IMR-90 (cell line): ENCODE measurements at regions not wholly inside any gene's neighbourhood (a gene's known extent, or its start where the extent isn't known, plus 50 kb on each side); places are given as distances from the start of the nearest gene placed in this dataset.

Experiments
- ATAC-seq: fragments of 200-7000 bp; cut with Tn5 transposase; 2 replicates; pipeline ENCODE4 v1.9.1; 2020; ENCODE audit warnings: low read depth, mild to moderate bottlenecking, moderate library complexity
- BruUV-seq: library from RNA; stranded (reverse); fragments of 400-500 nt; replicated peaks from 2 replicates; lab custom pipeline; 2021; lab: Mats Ljungman, UMichigan
- CTCF ChIA-PET: fragments of 300-600 bp; formaldehyde crosslinking; extraction: SDS; loops from one replicate; lab custom pipeline; 2021; ENCODE audit warnings: antibody characterized with exemption; lab: Yijun Ruan, JAX
- POLR2A ChIA-PET: fragments of 300-600 bp; sonication (Branson Sonifier 250); formaldehyde crosslinking; loops from one replicate; lab custom pipeline; 2022; ENCODE audit warnings: antibody characterized with exemption; ENCODE audit not compliant: unreplicated experiment; lab: Charles Lee
- DNase-seq: peaks from one replicate; pipeline ENCODE4 v3.0.0; 2013
- H2AFZ ChIP-seq: replicated peaks from 2 replicates; pipeline ENCODE3; 2013; ENCODE audit warnings: low read length, mild to moderate bottlenecking; ENCODE audit not compliant: poor library complexity
- H2AK5ac ChIP-seq: 2 replicates; pipeline ENCODE4 v1.6.1; 2013; ENCODE audit warnings: low read depth, low read length, inconsistent platforms
- H2AK9ac ChIP-seq: replicated peaks from 2 replicates; pipeline ENCODE3; 2013; ENCODE audit warnings: mild to moderate bottlenecking, low read depth, low read length, moderate library complexity; ENCODE audit not compliant: poor library complexity
- H2BK120ac ChIP-seq: 2 replicates; pipeline ENCODE4 v1.6.1; 2013; ENCODE audit warnings: low read depth, low read length, inconsistent platforms
- H2BK15ac ChIP-seq: 3 replicates; pipeline ENCODE4 v1.6.1; 2013; ENCODE audit warnings: low read depth, low read length, inconsistent platforms
- H2BK20ac ChIP-seq: 2 replicates; pipeline ENCODE4 v1.6.1; 2013; ENCODE audit warnings: low read depth, mild to moderate bottlenecking, inconsistent platforms, low read length, moderate library complexity
- H2BK5ac ChIP-seq: 2 replicates; pipeline ENCODE4 v1.6.1; 2013; ENCODE audit warnings: mild to moderate bottlenecking, low read depth, low read length, inconsistent platforms; ENCODE audit not compliant: poor library complexity, severe bottlenecking
- H3K14ac ChIP-seq: replicated peaks from 2 replicates; pipeline ENCODE4 v1.6.1; 2013; ENCODE audit warnings: low read depth, low read length, inconsistent platforms
- H3K18ac ChIP-seq: 2 replicates; pipeline ENCODE4 v1.6.1; 2013; ENCODE audit warnings: low read depth, low read length, control low read depth
- H3K23ac ChIP-seq: 2 replicates; pipeline ENCODE4 v1.6.1; 2013; ENCODE audit warnings: low read depth, low read length, inconsistent platforms
- H3K27ac ChIP-seq: 2 replicates; pipeline ENCODE4 v1.5.1; 2013; ENCODE audit warnings: mild to moderate bottlenecking, control low read depth, low read length; ENCODE audit not compliant: insufficient read depth
- H3K27me3 ChIP-seq: 2 replicates; pipeline ENCODE4 v1.6.1; 2013; ENCODE audit warnings: low read length; ENCODE audit not compliant: control insufficient read depth, insufficient read depth
- H3K36me3 ChIP-seq: 2 replicates; pipeline ENCODE4 v1.6.1; 2013; ENCODE audit warnings: low read length, mixed read lengths; ENCODE audit not compliant: control insufficient read depth, insufficient read depth
- H3K4ac ChIP-seq: 2 replicates; pipeline ENCODE4 v1.6.1; 2013; ENCODE audit warnings: low read depth, low read length, inconsistent platforms
- H3K4me1 ChIP-seq: 2 replicates; pipeline ENCODE4 v1.6.1; 2013; ENCODE audit warnings: low read length, mixed read lengths; ENCODE audit not compliant: control insufficient read depth, insufficient read depth
- H3K4me2 ChIP-seq: 2 replicates; pipeline ENCODE4 v1.6.1; 2013; ENCODE audit warnings: low read depth, mild to moderate bottlenecking, control low read depth, low read length, moderate library complexity
- H3K4me3 ChIP-seq: 2 replicates; pipeline ENCODE4 v1.5.1; 2013; ENCODE audit warnings: low read depth, mild to moderate bottlenecking, control low read depth, low read length, moderate library complexity; ENCODE audit not compliant: insufficient read depth
- H3K56ac ChIP-seq: 2 replicates; pipeline ENCODE4 v1.6.1; 2013; ENCODE audit warnings: low read length, inconsistent platforms; ENCODE audit not compliant: insufficient read depth; ENCODE audit errors: extremely low read depth
- H3K79me1 ChIP-seq, 2 experiments: 2 replicates each; pipeline ENCODE4 v1.6.1; 2013; ENCODE audit warnings: low read length in 2 of 2, inconsistent platforms in 1 of 2, low read depth in 1 of 2
- H3K9ac ChIP-seq: 2 replicates; pipeline ENCODE4 v1.6.1; 2013; ENCODE audit warnings: low read depth, low read length, control low read depth
- H3K9me1 ChIP-seq: 2 replicates; pipeline ENCODE4 v1.6.1; 2013; ENCODE audit warnings: low read length, inconsistent platforms; ENCODE audit not compliant: insufficient read depth
- H3K9me3 ChIP-seq: 2 replicates; pipeline ENCODE4 v1.6.1; 2013; ENCODE audit warnings: low read length; ENCODE audit not compliant: control insufficient read depth, insufficient read depth
- H4K20me1 ChIP-seq: 2 replicates; pipeline ENCODE4 v1.6.1; 2013; ENCODE audit warnings: low read length, inconsistent platforms; ENCODE audit not compliant: insufficient read depth
- H4K5ac ChIP-seq: 2 replicates; pipeline ENCODE4 v1.6.1; 2013; ENCODE audit warnings: mild to moderate bottlenecking, low read depth, low read length, control low read depth
- H4K8ac ChIP-seq, 2 experiments: 2 replicates each; pipeline ENCODE4 v1.6.1; 2013; ENCODE audit warnings: low read depth in 2 of 2, low read length in 2 of 2, control low read depth in 1 of 2, inconsistent platforms in 1 of 2
- H4K91ac ChIP-seq: 2 replicates; pipeline ENCODE4 v1.6.1; 2013; ENCODE audit warnings: low read depth, low read length, inconsistent platforms; ENCODE audit not compliant: insufficient read depth
- BHLHE40 ChIP-seq: fragments of 150-350 bp; IDR thresholded peaks from 2 replicates; pipeline ENCODE4 v1.6.1; 2016; ENCODE audit warnings: mild to moderate bottlenecking, low read depth, low read length
- CEBPB ChIP-seq: IDR thresholded peaks from 2 replicates; pipeline ENCODE4 v1.6.1; 2012; ENCODE audit warnings: low read depth, low read length, improper control_type of control experiment
- CHD1 ChIP-seq: IDR thresholded peaks from 2 replicates; pipeline ENCODE4 v1.6.1; 2012; ENCODE audit warnings: low read depth, low read length, improper control_type of control experiment
- CTCF ChIP-seq: conservative IDR thresholded peaks from 2 replicates; pipeline ENCODE4 v1.5.1; 2012; ENCODE audit warnings: mild to moderate bottlenecking, low read depth, low read length, improper control_type of control experiment
- MAZ ChIP-seq: IDR thresholded peaks from 2 replicates; pipeline ENCODE4 v1.6.1; 2012; ENCODE audit warnings: low read depth, mild to moderate bottlenecking, low read length, improper control_type of control experiment, moderate library complexity, borderline replicate concordance
- MXI1 ChIP-seq: IDR thresholded peaks from 2 replicates; pipeline ENCODE4 v1.6.1; 2012; ENCODE audit warnings: low read depth, mild to moderate bottlenecking, low read length, moderate library complexity, borderline replicate concordance
- NFE2L2 ChIP-seq: fragments of 150-350 bp; IDR thresholded peaks from 2 replicates; pipeline ENCODE4 v1.6.1; 2016; ENCODE audit warnings: low read depth, mild to moderate bottlenecking, low read length
- RAD21 ChIP-seq: IDR thresholded peaks from 2 replicates; pipeline ENCODE4 v1.6.1; 2012; ENCODE audit warnings: low read length, improper control_type of control experiment
- RCOR1 ChIP-seq: IDR thresholded peaks from 2 replicates; pipeline ENCODE4 v1.6.1; 2012; ENCODE audit warnings: mild to moderate bottlenecking, low read length, improper control_type of control experiment; ENCODE audit not compliant: insufficient replicate concordance
- RFX5 ChIP-seq: IDR thresholded peaks from 2 replicates; pipeline ENCODE4 v1.8.0; 2012; ENCODE audit warnings: low read depth, mild to moderate bottlenecking, low read length, moderate library complexity
- SMC3 ChIP-seq: fragments of 150-350 bp; IDR thresholded peaks from 2 replicates; pipeline ENCODE4 v1.6.1; 2016; ENCODE audit warnings: low read depth, mild to moderate bottlenecking, antibody characterized with exemption, low read length, moderate library complexity
- USF2 ChIP-seq: fragments of 150-350 bp; IDR thresholded peaks from 2 replicates; pipeline ENCODE4 v1.6.1; 2017; ENCODE audit warnings: mild to moderate bottlenecking, antibody characterized with exemption, low read length, low read depth
- WGBS, 2 experiments: methylation state at CpG; one replicate each; pipeline versions ENCODE4 v1.1.5 to v1.1.7; 2013; ENCODE audit warnings: missing lambda C conversion rate in 2 of 2; ENCODE audit not compliant: insufficient read length in 1 of 2; ENCODE audit errors: extremely low coverage in 2 of 2; 5-methylcytosine and 5-hydroxymethylcytosine counted together
- dilution Hi-C: fragments of 300-500 bp; cut with HindIII; formaldehyde crosslinking; loops from one replicate; pipeline ENCODE4 v1.14.3; 2018; ENCODE audit warnings: low sequenced_read_pairs; ENCODE audit not compliant: unreplicated experiment
- in situ Hi-C: fragments of 300-500 bp; cut with MboI; formaldehyde crosslinking; loops from 3 replicates; pipeline ENCODE4 v1.14.3; 2019; ENCODE audit warnings: low sequenced_read_pairs, inconsistent platforms, mixed read lengths
- intact Hi-C: fragments of 100-400 bp; cut with micrococcal nuclease; formaldehyde crosslinking; loops from 2 replicates; pipeline ENCODE4 v1.10.0; 2022
- TF ChIP-seq, protein P1 (sequence below): fragments of 150-350 bp; IDR thresholded peaks from 2 replicates; pipeline ENCODE4 v1.6.1; 2016; ENCODE audit warnings: low read depth, mild to moderate bottlenecking, low read length, moderate library complexity, borderline replicate concordance

- H2BK120ac ChIP-seq = no peak overlapping the region
- H3K18ac ChIP-seq = no peak overlapping the region
- H2BK15ac ChIP-seq = no peak overlapping the region
- H3K56ac ChIP-seq = no peak overlapping the region
- H3K9ac ChIP-seq = no peak overlapping the region
- H4K5ac ChIP-seq = no peak overlapping the region
- H4K8ac ChIP-seq = no peak overlapping the region
- H3K4me3 ChIP-seq = no peak overlapping the region
- H3K14ac ChIP-seq = no peak overlapping the region
- no peak for TF ChIP-seq NFE2L2
- TF ChIP-seq, protein P1, sequence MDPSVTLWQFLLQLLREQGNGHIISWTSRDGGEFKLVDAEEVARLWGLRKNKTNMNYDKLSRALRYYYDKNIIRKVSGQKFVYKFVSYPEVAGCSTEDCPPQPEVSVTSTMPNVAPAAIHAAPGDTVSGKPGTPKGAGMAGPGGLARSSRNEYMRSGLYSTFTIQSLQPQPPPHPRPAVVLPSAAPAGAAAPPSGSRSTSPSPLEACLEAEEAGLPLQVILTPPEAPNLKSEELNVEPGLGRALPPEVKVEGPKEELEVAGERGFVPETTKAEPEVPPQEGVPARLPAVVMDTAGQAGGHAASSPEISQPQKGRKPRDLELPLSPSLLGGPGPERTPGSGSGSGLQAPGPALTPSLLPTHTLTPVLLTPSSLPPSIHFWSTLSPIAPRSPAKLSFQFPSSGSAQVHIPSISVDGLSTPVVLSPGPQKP = no peak
- TF ChIP-seq RFX5 = no peak
- no peak for TF ChIP-seq SMC3
- TF ChIP-seq MXI1 = no peak
- TF ChIP-seq MAZ = no peak
- TF ChIP-seq CHD1 = no peak
- TF ChIP-seq USF2 = no peak
- TF ChIP-seq RCOR1 = no peak
- TF ChIP-seq CTCF = no peak
- no peak for TF ChIP-seq RAD21
- no peak for TF ChIP-seq CEBPB
- no peak for TF ChIP-seq BHLHE40
- no peak overlapping the region for H2AFZ ChIP-seq
- peaks cover 2% of the 10 kb centered on the region; the same call in 1 of the 2 replicates for H3K9me3 ChIP-seq
- no peaks in the 10 kb centered on the region for H3K4me1 ChIP-seq
- H3K27me3 ChIP-seq = no peaks in the 10 kb centered on the region
- H4K20me1 ChIP-seq = no peaks in the 10 kb centered on the region
- 25% methylated on average over 4 of the region's 4 CpGs; no CpG with 5 or more reads in 1 of the 2 experiments for WGBS, 2 experiments
- dilution Hi-C loops (no loop called here), in situ Hi-C loops (no loop called here), intact Hi-C loops (no loop called here)
- no peaks in the 10 kb centered on the region for H3K79me1 ChIP-seq
- DNase-seq = no peak
- no peak overlapping the region for H3K23ac ChIP-seq
- ATAC-seq = no peak
- no peaks in the 10 kb centered on the region for H3K9me1 ChIP-seq
- CTCF ChIA-PET = no interaction called here
- H2AK5ac ChIP-seq = no peak overlapping the region
- no TSS peak for BruUV-seq
- no peak overlapping the region for H2AK9ac ChIP-seq
- no peak overlapping the region for H4K91ac ChIP-seq
- no peak overlapping the region for H3K4ac ChIP-seq
- no peak overlapping the region for H3K4me2 ChIP-seq
- H3K27ac ChIP-seq = no peak overlapping the region
- H2BK20ac ChIP-seq = no peak overlapping the region
- H3K36me3 ChIP-seq = no peaks in the 10 kb centered on the region
- POLR2A ChIA-PET = no interaction called here
- no peak overlapping the region for H2BK5ac ChIP-seq
These were observed 768.3 kb upstream of the COX7C start for GRCh38 chr5:85849411-85849810.
